ENCODE measurements at regions not wholly inside any gene's neighbourhood (a gene's known extent, or its start where the extent isn't known, plus 50 kb on each side); places are given as distances from the start of the nearest gene placed in this dataset.

- CTCF ChIA-PET, result no interaction called here
- POLR2A ChIA-PET, result no interaction called here
Observed at GRCh38 chr4:14434916-14435315, 567.4 kb upstream of the CPEB2 start.

More at GRCh38 chr4:14434916-14435315, 567.4 kb upstream of the CPEB2 start:
- Histone ChIP-seq H3K9me2 (no peaks in the 10 kb centered on the region), H3K79me2 (ENCODE audit: insufficient read depth) (no peaks in the 10 kb centered on the region), H3K27me3 (ENCODE audit: insufficient read depth) (no peaks in the 10 kb centered on the region; the same call in 1 of the 2 replicates), H4K20me1 (ENCODE audit: insufficient read depth) (no peaks in the 10 kb centered on the region), H3K9me3 (no peaks in the 10 kb centered on the region), H2AFZ (ENCODE audit: low read depth) (no peak overlapping the region), H3K27ac (ENCODE audit: low read depth in 2 of 2, low read length in 1 of 2) (no peak overlapping the region), H3F3A (replicated peaks; ENCODE audit: insufficient read depth) (no peaks in the 10 kb centered on the region), H3K4me1 (ENCODE audit: control insufficient read depth in 1 of 2, insufficient read depth in 2 of 2, low read depth in 1 of 2, low read length in 1 of 2) (no peaks in the 10 kb centered on the region), H3K4me2 (no peak overlapping the region), H3K4me3 (ENCODE audit: low read depth in 2 of 2, low read length in 1 of 2) (no peak overlapping the region), H3K9ac (no peak overlapping the region), H3K36me3 (replicated peaks in 1 of 2; ENCODE audit: control insufficient read depth in 1 of 2, insufficient read depth in 2 of 2, low read length in 1 of 2) (no peaks in the 10 kb centered on the region)
- 28% methylated on average over 2 of the region's 3 CpGs for WGBS (ENCODE audit: low lambda C conversion rate)
- DNase-seq, result no peak
- TF ChIP-seq CTCF (IDR thresholded peaks at IDR 0.05) (no peak), IRF3 (IDR thresholded peaks at IDR 0.05; ENCODE audit: low read depth, low read length) (no peak), PBX3 (IDR thresholded peaks at IDR 0.05) (no peak), RFX5 (IDR thresholded peaks at IDR 0.05; ENCODE audit: low read length) (no peak), GATA2 (CRISPR knock-in tag; IDR thresholded peaks at IDR 0.05) (no peak), TCF12 (IDR thresholded peaks at IDR 0.05) (no peak), RXRA (IDR thresholded peaks at IDR 0.05; ENCODE audit: borderline replicate concordance, low read depth) (no peak), GABPA (IDR thresholded peaks at IDR 0.05; ENCODE audit: low read depth) (no peak), JUND (IDR thresholded peaks at IDR 0.05) (no peak)
- TF ChIP-seq, protein P1, sequence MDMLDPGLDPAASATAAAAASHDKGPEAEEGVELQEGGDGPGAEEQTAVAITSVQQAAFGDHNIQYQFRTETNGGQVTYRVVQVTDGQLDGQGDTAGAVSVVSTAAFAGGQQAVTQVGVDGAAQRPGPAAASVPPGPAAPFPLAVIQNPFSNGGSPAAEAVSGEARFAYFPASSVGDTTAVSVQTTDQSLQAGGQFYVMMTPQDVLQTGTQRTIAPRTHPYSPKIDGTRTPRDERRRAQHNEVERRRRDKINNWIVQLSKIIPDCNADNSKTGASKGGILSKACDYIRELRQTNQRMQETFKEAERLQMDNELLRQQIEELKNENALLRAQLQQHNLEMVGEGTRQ (IDR thresholded peaks at IDR 0.05; ENCODE audit: borderline replicate concordance, low read depth, low read length), result no peak

Data from SK-N-SH (cell line).